GM13976 (cell line): ENCODE measurements at regions not wholly inside any gene's neighbourhood (a gene's known extent, or its start where the extent isn't known, plus 50 kb on each side); places are given as distances from the start of the nearest gene placed in this dataset.

Source experiments
- DNase-seq: peaks from one replicate; pipeline ENCODE4 v3.0.0; 2012; ENCODE audit warnings: low spot score
- in situ Hi-C: fragments of 300-500 bp; cut with MboI; formaldehyde crosslinking; loops from one replicate; pipeline ENCODE4 v1.12.0; 2022; ENCODE audit warnings: low sequenced_read_pairs, mixed read lengths, inconsistent platforms; ENCODE audit not compliant: unreplicated experiment
- TF ChIP-seq, protein P1 (sequence below): IDR thresholded peaks from 2 replicates; pipeline ENCODE4 v1.5.1; 2012; ENCODE audit warnings: borderline replicate concordance, mild to moderate bottlenecking; ENCODE audit not compliant: insufficient read depth; ENCODE audit errors: extremely low read depth, missing control alignments, control extremely low read depth

DNA sequence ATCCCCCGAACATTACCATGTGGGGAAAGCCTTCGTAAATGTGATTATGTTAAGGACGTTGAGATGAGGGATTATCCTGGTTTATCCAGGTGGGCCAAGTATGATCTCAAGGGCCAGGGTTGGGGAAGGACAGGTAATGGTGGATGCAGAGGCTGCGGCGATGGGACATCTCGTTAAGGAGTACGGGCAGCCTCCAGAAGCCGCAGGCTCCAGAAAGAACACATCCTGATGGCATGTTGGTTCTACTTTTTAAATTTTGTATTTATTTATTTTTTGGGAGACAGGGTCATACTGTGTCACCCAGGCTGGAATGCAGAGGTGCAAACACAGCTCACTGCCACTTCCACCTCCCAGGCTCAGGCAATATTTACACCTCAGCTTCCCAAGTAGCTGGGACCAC, 86.2 kb upstream of the RAB6C start:
- in situ Hi-C loops = no loop called here
- DNase-seq = no peak
- TF ChIP-seq, protein P1, sequence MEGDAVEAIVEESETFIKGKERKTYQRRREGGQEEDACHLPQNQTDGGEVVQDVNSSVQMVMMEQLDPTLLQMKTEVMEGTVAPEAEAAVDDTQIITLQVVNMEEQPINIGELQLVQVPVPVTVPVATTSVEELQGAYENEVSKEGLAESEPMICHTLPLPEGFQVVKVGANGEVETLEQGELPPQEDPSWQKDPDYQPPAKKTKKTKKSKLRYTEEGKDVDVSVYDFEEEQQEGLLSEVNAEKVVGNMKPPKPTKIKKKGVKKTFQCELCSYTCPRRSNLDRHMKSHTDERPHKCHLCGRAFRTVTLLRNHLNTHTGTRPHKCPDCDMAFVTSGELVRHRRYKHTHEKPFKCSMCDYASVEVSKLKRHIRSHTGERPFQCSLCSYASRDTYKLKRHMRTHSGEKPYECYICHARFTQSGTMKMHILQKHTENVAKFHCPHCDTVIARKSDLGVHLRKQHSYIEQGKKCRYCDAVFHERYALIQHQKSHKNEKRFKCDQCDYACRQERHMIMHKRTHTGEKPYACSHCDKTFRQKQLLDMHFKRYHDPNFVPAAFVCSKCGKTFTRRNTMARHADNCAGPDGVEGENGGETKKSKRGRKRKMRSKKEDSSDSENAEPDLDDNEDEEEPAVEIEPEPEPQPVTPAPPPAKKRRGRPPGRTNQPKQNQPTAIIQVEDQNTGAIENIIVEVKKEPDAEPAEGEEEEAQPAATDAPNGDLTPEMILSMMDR = no peak

DNA sequence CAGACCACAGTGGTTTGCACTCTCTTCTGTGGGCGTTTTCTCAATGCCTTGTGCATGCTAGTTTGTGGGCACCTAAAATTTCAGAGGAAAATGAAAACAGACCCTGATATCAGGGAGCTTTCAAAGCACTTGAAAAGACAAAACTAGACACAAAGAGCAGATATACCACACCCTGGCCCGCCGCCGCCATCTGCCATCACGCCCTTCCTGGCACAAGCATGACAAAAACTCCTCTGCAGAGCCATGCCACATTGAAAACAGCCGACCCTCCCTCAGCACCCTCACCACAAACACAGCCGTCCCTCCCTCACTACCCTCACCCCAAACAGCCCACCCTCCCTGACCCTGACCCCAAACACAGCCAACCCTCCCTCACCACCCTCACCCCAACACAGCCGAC, 84.8 kb upstream of the RAB6C start:
- in situ Hi-C loops = no loop called here
- DNase-seq = no peak
- TF ChIP-seq, protein P1 = no peak

DNA sequence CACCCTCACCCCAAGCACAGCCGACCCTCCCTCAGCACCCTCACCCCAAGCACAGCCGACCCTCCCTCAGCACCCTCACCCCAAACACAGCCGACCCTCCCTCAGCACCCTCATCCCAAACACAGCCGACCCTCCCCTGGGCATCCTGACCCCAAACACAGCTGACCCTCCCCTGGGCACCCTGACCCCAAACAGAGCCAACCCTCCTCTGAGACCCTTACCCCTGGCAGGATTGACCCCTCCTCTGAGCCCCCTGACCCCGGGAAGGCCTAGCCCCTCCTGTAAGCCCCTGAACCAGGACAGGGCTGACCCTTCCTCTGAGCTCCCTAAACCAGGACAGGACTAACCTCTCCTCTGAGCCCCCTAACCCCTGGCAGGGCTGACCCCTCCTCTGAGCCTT, 84.4 kb upstream of the RAB6C start:
- TF ChIP-seq, protein P1 = no peak
- DNase-seq = no peak

DNA sequence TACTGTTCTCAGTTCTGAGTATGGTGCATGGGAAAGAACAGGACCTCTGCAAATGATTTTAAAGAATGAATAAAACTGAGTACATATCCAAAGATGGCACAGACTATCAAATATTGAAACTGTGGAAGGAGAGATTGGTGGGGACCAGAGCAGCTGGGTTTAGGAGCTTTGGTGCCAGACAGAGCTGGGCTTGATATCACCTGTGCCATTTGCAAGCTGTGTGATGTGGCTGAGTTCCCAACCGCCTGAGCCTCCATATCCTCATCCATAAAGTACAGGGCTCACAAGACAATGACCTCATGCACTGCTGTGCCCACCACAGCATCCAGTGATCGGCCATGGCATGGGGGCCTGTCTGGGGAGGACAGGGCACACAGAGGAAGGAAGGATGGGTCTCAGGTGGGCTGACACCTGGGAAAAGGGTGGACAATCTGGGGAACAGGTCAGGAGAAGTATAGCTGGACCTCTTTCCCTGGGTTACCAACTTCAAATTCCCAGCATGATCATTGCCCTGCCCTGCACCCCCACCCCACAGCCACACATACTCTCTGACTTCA, 83.9 kb upstream of the RAB6C start:
- DNase-seq = no peak
- TF ChIP-seq, protein P1 = no peak
- in situ Hi-C loops = no loop called here

More for the DNA sequence above, 84.4 kb upstream of the RAB6C start:
- in situ Hi-C loops = no loop called here

DNA sequence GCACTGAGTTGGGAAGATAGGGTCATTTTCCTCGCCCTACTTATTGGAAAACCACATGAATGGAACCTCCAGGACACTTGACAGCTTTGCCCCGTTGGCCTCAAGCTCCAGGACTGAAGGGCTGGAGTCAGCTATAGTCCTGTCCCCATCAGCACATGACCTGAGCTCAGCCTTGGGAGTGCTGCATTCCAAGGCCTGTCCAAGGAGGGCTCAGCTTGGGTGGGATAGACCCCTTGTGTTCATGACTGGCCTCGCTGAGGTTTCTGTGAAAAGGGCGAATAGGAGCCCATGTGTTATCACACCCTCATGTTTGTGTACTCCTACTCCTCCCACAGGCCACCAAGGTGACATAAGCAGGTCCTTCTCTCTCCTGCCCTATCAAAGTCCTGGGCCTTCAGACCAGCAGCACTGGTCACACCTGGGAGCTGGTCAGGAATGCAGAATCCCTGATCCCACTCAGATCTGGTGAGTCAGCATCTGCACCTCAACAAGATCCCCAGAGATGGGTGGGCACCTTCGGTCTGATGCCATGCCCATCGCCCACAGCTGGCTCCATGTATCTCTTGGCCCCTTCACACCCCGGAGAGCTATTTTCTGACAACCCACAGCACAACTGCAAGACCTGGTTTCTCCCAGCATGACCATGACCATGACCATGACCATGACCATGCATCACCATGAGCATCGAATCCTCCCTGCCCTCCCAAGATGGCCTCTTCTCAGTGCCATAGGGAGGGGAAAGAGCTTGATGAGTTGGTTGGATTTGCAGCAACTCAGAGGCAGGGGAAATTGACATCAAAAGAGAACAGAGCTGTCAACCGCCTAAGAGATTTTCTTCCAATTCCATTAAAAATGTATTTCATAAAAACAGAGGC, 83.0 kb upstream of the RAB6C start:
- in situ Hi-C loops = no loop called here
- TF ChIP-seq, protein P1 = no peak
- no peak for DNase-seq

DNA sequence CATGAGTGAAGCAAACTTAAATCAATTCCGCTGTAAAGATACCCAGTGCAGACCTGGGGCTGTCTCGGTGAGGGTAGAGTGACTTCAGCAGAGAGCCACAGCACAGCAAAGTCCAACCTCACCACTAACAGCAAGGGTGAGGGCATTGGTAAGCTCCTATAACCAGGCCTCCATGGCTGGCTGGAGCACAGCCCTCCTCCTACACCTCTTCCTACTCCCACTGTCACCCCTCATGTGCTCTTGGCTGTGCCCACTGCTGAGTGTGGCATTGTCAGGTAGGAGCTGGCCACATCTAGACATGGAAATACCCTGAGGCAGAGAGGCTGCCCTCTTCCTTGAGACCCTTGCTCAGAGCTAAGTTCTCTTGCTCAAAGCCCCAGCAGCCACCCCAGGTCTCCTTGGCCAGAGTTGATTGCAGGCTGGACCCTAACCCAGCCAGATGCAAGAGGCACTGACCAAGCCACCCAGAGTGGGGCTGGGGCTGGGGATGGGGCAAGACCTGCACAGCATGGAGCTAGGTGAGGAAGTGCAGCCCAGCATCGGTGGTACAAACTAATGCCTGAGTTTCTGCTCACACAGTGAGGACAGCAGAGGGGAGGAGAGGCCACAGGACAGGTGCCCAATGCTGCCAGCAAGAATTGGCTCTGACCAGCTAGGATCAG, 77.6 kb upstream of the RAB6C start:
- in situ Hi-C loops = no loop called here
- TF ChIP-seq, protein P1 = no peak
- no peak for DNase-seq
